HAP-1 (cell line): ENCODE measurements at regions not wholly inside any gene's neighbourhood (a gene's known extent, or its start where the extent isn't known, plus 50 kb on each side); places are given as distances from the start of the nearest gene placed in this dataset.
A peak's percentile ranks its signal among the peaks of the same experiment; 100 is the strongest.

Experiments used
- DNase-seq, 2 experiments: peaks; one replicate each; pipeline ENCODE4 v3.0.0-alpha.2; 2016 to 2020; ENCODE audit warnings: low spot score in 2 of 2
- H3K27me3 ChIP-seq: fragments of 250-450 bp; sonication (Bioruptor Pico); 2 replicates; pipeline ENCODE4 v1.5.1; 2020; ENCODE audit warnings: low read depth, mild to moderate bottlenecking, moderate library complexity
- H3K36me3 ChIP-seq: fragments of 250-450 bp; sonication (Bioruptor Pico); replicated peaks from 2 replicates; pipeline ENCODE4 v1.5.1; 2020; ENCODE audit warnings: mild to moderate bottlenecking
- H3K4me1 ChIP-seq: fragments of 250-450 bp; sonication (Bioruptor Pico); 2 replicates; pipeline ENCODE4 v1.5.1; 2020; ENCODE audit warnings: mild to moderate bottlenecking
- H3K4me3 ChIP-seq: fragments of 250-450 bp; sonication (Bioruptor Pico); 2 replicates; pipeline ENCODE4 v1.5.1; 2020; ENCODE audit warnings: mild to moderate bottlenecking, moderate library complexity
- H3K9me3 ChIP-seq: fragments of 250-450 bp; sonication (Bioruptor Pico); 2 replicates; pipeline ENCODE4 v1.5.1; 2020; ENCODE audit warnings: mild to moderate bottlenecking, moderate library complexity
- in situ Hi-C: fragments of 300-500 bp; cut with MboI; formaldehyde crosslinking; loops from 3 replicates; pipeline ENCODE4 v1.14.3; 2020; ENCODE audit warnings: low sequenced_read_pairs, inconsistent platforms, mixed read lengths

DNA sequence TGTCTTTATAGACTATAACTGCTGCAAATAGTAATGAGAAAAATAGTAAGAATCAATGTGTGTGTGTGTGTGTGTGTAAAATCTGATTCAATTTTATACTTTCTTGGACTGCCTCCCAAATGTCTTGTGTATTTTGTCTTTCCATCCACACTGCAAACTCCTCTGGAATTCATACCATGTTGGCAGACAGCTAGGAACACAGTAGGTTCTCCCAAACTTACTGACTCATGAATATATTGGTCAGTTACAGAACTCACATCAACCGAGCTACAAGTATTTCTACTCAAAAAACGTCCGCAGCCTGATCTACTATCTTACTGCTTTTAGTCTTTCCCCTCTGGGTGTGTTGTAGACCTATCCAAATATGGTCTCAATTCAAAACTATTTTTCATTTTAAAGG lies 542.7 kb upstream of the PSMD7 start:
- Histone ChIP-seq H3K4me1 (no peaks in the 10 kb centered on the region), H3K36me3 (no peaks in the 10 kb centered on the region)

DNA sequence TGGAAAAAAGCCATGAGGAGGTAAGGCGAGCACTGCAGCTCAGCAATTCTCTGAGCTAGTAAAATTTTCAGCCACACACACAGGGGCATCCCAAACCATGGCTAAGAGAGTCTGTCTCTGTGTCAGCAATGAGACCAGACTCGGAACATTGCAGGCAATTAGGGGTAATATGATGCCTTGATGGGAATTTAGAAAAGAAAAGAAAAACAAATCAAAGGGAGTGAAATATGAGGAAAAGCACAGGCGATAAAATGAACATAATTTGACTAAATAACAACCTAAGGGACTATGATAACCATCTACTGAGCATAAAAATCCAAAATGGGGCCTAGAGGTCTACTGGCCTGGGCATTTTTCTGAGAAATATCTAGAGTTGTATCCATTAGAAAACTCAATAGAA lies 546.0 kb upstream of the PSMD7 start:
- peaks cover 3% of the 10 kb centered on the region; the same call in 1 of the 2 replicates for H3K27me3 ChIP-seq
- DNase-seq = no peak
- H3K4me1 ChIP-seq = no peaks in the 10 kb centered on the region

More for the DNA sequence above, 542.7 kb upstream of the PSMD7 start:
- peaks cover 3% of the 10 kb centered on the region; the same call in 1 of the 2 replicates for H3K27me3 ChIP-seq
- in situ Hi-C loops = no loop called here
- DNase-seq = no peak
- H3K9me3 ChIP-seq = no peaks in the 10 kb centered on the region
- H3K4me3 ChIP-seq = no peak overlapping the region

DNA sequence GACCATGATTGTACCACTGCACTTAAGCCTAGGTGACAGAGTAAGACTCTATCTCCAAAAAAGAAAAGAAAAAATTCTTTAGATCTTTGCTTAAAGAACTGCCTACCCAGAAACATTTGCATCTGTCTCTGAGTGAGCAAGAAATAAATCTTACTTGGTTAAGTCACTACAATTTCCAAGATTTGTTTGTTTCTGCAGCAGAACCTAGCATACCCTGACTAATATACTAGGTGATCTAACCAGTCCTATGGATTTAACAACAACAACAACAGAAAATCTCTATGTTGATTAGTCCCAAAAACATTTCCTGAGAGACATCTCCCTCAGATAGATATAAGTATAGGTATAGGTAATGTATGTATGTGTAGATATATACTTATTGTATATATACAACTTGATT lies 549.3 kb upstream of the PSMD7 start:
- Histone ChIP-seq H3K4me1 (no peaks in the 10 kb centered on the region), H3K27me3 (no peaks in the 10 kb centered on the region), H3K36me3 (no peaks in the 10 kb centered on the region), H3K4me3 (no peak overlapping the region), H3K9me3 (no peaks in the 10 kb centered on the region)
- DNase-seq = no peak
- in situ Hi-C loops = no loop called here

More for the DNA sequence above, 546.0 kb upstream of the PSMD7 start:
- Histone ChIP-seq H3K9me3 (no peaks in the 10 kb centered on the region), H3K4me3 (no peak overlapping the region), H3K36me3 (no peaks in the 10 kb centered on the region)
- in situ Hi-C loops = no loop called here

DNA sequence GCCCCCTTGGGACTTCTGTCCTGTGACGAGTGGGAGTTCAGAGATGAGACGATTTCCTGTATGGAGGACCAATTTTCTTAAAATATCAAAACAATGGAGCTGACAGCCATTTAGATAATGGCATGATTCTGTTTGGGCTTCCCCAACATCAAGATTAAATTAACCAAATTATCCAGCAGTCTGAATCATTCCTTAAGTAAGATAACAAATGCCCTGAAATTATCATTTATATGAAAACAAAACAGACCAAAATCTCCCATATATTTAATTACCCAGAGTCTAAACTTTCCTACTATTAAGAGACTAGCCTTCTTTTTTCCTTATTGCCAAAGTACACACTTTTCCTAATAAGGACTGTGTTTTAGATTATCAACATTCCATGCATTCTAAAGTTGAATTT lies 550.1 kb upstream of the PSMD7 start:
- DNase-seq = no peak
- H3K4me3 ChIP-seq = no peak overlapping the region
- H3K36me3 ChIP-seq = no peaks in the 10 kb centered on the region
- in situ Hi-C loops = no loop called here
- no peaks in the 10 kb centered on the region for H3K4me1 ChIP-seq
- H3K9me3 ChIP-seq = no peaks in the 10 kb centered on the region
- H3K27me3 ChIP-seq = no peaks in the 10 kb centered on the region

DNA sequence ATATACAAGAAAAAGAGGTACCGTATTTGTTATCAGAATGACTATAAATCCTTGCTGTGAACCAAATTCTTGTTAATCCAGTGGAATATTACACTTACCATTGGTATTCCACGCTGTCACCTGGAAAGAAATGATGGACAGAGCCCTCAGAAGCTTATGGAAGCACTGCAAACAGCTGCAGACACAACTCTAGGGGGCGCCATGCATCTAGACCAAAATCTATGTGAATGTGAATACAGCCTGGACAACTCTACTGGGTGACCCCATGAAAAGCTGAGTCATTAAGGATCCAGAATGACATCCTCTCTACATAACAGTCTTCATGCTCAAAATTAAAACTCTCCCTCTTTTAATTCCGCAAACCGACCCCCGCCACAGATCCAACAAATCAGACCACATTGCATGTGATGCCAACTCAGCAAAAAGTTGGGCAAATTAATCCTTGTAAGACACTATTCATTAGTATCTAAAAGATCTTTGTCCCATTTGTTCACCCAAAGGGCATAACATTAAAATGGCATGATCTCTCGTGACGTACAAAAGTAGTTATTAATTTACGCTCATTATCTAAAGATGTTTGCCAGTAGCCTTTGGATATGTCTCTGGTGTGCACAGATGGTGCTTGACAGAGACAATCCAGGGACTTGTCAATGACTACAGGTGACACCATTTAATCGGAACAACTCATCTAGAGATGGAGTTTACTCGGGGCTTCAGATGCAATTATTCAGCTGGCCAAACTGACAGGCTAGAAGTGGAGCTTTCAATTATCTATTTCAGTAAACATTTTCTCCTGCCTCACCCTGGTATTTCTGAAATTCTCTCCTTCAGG lies 552.7 kb upstream of the PSMD7 start:
- DNase-seq = peak in 1 of 2 experiments; percentile 35
- Histone ChIP-seq H3K4me3 (no peak overlapping the region), H3K36me3 (no peaks in the 10 kb centered on the region), H3K4me1 (no peaks in the 10 kb centered on the region), H3K9me3 (no peaks in the 10 kb centered on the region), H3K27me3 (no peaks in the 10 kb centered on the region)
- in situ Hi-C loops = no loop called here

DNA sequence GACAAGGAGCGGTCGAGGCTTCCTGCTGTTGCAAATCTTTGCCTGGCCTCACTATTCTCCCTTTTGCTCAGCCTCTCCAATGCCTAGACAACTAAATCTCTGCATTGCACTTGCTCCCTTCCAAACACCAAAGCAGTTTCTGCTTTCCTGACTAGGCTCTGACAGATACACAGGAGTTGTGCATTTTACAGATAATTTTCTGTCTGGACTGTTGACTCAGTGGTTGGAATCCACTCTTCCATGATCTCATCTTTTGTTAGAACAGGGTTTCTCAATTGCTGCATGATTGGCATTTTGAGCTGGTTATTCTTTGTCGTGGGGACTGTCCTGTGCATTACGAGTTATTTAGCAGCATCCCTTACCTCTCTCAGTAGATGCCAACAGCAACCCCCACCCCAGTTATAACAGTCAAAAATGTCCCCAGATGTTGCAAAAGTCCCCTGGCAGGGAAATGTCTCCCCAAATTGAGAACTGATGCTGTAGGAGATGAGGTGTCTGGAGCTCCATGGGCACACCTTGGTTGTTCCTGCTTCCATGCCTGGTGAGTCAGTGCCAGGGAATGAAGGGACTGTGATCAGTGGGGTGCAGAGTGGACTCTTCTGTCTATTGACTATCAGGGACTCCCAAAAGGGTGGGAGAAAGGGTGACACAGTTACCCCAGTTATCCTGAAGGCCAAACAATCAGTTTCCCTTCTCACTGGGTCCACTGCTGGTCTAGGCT lies 557.4 kb upstream of the PSMD7 start:
- Histone ChIP-seq H3K4me3 (no peak overlapping the region), H3K36me3 (no peaks in the 10 kb centered on the region), H3K4me1 (no peaks in the 10 kb centered on the region), H3K9me3 (no peaks in the 10 kb centered on the region), H3K27me3 (no peaks in the 10 kb centered on the region)
- DNase-seq = no peak
- in situ Hi-C loops = no loop called here

DNA sequence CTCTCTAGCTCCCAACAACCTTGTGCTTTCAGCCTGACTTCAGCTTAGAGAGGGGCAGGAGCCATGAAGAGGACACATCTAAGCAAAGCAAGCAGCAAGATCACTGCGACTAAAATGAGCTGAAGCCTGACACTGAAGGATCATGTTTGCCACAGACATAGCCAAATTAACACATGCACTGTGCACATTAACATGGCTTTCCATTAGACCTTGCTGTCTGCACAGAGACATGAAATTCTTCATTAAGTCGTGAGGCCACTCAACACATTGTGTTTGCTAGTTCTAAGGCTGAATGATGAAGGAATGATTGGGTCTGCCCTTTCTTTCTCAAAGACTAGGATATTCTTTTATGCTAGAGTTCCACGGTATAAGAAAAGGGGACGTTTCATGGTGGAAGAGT lies 558.3 kb upstream of the PSMD7 start:
- in situ Hi-C loops = no loop called here
- H3K4me3 ChIP-seq = no peak overlapping the region
- no peaks in the 10 kb centered on the region for H3K27me3 ChIP-seq
- H3K36me3 ChIP-seq = no peaks in the 10 kb centered on the region
- DNase-seq = no peak
- no peaks in the 10 kb centered on the region for H3K9me3 ChIP-seq
- H3K4me1 ChIP-seq = no peaks in the 10 kb centered on the region

DNA sequence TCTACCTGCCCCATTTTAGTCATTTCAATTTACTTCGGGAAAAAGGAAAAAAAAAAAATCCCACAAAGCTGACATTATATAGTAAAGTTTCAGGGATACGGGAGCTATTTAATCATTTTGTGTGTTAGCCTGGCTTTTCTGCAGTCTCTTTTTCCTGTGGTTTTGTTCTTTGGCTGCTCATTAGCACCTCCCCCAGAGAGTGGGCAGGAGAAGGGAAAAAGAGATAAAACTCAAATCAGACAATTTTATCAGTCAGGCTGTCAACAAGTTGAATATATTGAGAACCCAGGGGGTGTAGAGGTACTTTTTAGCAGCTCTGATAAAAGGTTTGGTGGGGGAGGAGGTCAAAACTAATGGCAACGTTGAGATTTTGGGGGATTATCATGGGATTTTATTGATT lies 559.0 kb upstream of the PSMD7 start:
- Histone ChIP-seq H3K36me3 (no peaks in the 10 kb centered on the region), H3K4me3 (no peak overlapping the region), H3K4me1 (no peaks in the 10 kb centered on the region), H3K9me3 (no peaks in the 10 kb centered on the region), H3K27me3 (0 out of 2 replicates have a peak, but pooled peaks cover 2% of the 10 kb centered on the region)
- DNase-seq = no peak
- in situ Hi-C loops = no loop called here

DNA sequence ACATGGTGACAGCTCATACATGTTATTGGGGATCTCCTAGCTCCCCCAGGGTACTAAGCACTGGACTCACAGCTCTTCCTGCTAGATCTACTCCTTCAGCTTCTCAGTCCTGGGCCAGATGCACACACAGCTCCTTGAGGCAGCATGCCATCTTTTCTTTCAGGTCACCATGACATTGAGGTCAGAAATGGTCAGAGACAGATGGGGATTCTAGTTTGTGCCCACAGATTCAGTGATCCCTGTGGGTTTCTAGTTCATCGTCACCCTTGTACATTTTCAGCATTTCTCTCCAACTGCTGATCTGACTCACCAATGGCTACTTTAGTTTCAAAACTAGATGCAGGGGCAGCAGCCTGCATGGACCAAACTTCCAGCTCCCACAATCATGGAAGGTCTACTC lies 560.7 kb upstream of the PSMD7 start:
- no peak for DNase-seq
- in situ Hi-C loops = no loop called here
- 0 out of 2 replicates have a peak, but pooled peaks cover 2% of the 10 kb centered on the region for H3K27me3 ChIP-seq
- H3K9me3 ChIP-seq = no peaks in the 10 kb centered on the region
- no peaks in the 10 kb centered on the region for H3K36me3 ChIP-seq
- H3K4me3 ChIP-seq = no peak overlapping the region
- H3K4me1 ChIP-seq = no peaks in the 10 kb centered on the region

DNA sequence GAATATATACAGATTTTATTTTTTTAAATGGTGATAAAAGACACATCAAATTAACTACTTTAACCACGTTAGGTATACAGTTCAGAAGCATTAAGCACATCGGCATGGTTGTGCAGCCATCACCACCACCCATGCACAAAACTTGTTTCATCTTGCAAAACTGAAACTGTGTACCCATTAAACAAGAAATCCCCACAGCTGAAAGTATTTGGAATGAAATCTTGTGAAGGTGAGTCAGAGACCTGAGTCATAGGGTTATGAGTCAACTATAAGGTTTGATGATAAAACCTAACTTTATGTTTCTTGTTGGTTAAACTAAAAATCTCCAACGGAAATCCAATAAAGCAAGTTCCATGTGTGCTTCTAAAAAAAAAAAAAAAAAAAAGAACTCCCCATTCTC lies 561.6 kb upstream of the PSMD7 start:
- 0 out of 2 replicates have a peak, but pooled peaks cover 2% of the 10 kb centered on the region for H3K27me3 ChIP-seq
- H3K4me3 ChIP-seq = no peak overlapping the region
- H3K36me3 ChIP-seq = no peaks in the 10 kb centered on the region
- no peak for DNase-seq
- in situ Hi-C loops = no loop called here
- no peaks in the 10 kb centered on the region for H3K9me3 ChIP-seq
- no peaks in the 10 kb centered on the region for H3K4me1 ChIP-seq

DNA sequence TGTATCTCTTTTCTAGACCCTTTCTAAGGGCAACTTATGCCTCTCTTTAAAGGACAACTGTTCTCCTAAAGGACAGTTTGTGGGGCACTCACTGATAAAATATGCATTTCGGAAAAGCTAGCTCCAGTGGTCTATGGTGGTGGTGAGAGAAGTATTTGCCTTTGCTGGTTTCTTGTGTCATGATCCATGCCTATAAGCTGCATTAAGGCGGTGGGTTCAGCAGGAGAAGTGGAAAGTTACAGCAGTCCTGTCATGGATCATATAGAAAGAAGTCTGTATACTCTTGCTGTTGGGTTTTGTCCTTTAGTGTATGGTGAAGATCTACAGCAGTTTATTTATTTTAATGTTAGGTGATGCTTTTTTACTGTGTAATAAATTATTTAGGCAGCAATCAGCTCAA lies 563.9 kb upstream of the PSMD7 start:
- H3K4me1 ChIP-seq = no peaks in the 10 kb centered on the region
- no peaks in the 10 kb centered on the region for H3K36me3 ChIP-seq
- 0 out of 2 replicates have a peak, but pooled peaks cover 2% of the 10 kb centered on the region for H3K27me3 ChIP-seq
- DNase-seq = no peak
- in situ Hi-C loops = no loop called here
- H3K9me3 ChIP-seq = no peaks in the 10 kb centered on the region
- no peak overlapping the region for H3K4me3 ChIP-seq

DNA sequence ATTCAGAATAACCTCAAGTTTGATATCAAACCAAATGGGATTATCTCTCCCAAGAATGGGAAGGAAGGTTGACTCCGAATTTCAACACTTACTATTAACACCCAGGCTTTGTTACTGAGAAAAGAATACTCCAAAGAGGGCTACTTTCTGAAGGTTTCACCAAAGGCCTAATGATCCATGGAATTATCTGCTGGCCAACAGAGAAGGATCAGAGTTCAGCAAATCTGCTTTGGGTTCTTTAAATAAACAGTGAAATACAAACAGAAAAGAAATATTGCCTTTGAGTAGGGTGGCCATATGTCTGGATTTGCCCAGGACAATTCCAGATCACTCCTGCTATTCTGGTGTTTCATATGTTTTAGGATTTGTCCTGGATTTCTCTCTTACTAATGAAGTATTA lies 564.5 kb upstream of the PSMD7 start:
- no peaks in the 10 kb centered on the region for H3K9me3 ChIP-seq
- in situ Hi-C loops = no loop called here
- H3K27me3 ChIP-seq = 0 out of 2 replicates have a peak, but pooled peaks cover 2% of the 10 kb centered on the region
- no peaks in the 10 kb centered on the region for H3K4me1 ChIP-seq
- H3K4me3 ChIP-seq = no peak overlapping the region
- no peak for DNase-seq
- no peaks in the 10 kb centered on the region for H3K36me3 ChIP-seq

DNA sequence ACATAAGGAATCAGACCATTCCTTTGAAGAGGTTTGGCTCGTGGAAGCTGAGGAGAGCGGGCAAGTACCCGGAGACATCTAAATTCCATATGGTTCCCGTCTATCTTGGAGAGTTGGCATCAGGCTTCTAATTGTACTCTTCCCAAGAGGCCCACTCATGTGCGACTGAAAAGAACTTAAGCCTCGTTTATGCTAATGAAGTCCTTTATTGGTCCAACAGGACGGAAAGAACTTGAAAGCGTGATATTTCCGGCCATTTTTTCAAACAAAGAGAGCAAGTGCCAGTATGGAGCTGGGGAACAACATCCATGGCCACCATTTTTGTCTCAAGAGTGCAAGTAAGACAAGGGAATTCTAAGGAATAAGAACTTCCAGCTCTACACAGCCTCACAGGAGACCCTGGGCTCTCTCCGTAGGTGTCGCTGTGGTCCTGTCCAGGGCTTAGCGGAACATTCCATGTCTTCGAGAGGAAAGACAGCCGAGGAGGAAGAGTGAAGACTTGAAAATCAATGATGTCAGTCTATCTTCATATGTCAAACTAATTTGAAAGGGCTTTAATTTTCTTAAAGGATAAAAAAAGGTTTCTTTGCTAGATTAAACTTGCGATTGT lies 566.0 kb upstream of the PSMD7 start:
- Histone ChIP-seq H3K9me3 (no peaks in the 10 kb centered on the region), H3K4me1 (no peaks in the 10 kb centered on the region), H3K27me3 (0 out of 2 replicates have a peak, but pooled peaks cover 2% of the 10 kb centered on the region), H3K36me3 (no peaks in the 10 kb centered on the region), H3K4me3 (no peak overlapping the region)
- DNase-seq = peak in 1 of 2 experiments; percentile 5
- in situ Hi-C loops = no loop called here

DNA sequence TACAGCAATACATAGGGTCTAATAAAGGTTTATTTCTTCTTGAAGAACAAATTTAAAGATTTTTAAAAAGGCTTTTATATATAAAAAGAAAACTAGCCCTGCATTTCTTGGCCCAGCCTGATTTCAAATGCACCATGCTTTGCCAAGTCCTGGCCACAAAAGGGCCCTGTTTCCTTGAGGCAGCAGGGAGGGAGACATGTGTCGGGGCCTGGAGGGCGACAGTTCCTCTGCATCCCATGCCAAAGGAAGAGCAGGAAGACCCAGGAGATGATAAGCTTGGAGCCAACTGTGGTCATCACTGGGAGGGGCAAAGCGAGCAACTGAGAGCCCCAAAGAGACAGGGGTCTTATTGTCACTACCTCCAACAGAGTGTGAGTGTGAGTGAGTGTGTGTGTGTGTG lies 571.5 kb upstream of the PSMD7 start:
- no peak for DNase-seq
- H3K4me1 ChIP-seq = no peaks in the 10 kb centered on the region
- no peaks in the 10 kb centered on the region for H3K9me3 ChIP-seq
- no peak overlapping the region for H3K4me3 ChIP-seq
- no peaks in the 10 kb centered on the region for H3K36me3 ChIP-seq
- H3K27me3 ChIP-seq = no peaks in the 10 kb centered on the region
- in situ Hi-C loops = no loop called here
